ENCODE measurements at regions not wholly inside any gene's neighbourhood (a gene's known extent, or its start where the extent isn't known, plus 50 kb on each side); places are given as distances from the start of the nearest gene placed in this dataset.

DNA sequence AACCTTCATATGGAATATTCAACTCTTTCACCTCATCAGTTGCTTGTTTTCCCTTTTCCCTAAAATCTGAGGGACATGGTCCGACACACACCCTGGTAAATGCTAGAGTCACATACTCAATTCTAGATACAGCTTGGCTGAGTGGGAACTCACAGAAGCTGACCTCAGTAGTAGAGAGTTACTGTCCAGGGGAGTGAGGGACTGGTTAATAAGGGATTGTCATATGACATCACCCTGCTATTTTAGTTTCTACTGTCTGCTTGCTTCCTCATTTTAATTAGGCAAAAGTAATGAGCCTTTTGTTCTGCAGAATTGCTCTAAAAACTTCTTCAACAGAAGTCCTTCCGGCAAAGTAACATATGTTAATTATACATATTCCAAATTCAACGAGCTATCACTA is 244.5 kb downstream of the ZIC4 start:
- TF ChIP-seq, protein P1, sequence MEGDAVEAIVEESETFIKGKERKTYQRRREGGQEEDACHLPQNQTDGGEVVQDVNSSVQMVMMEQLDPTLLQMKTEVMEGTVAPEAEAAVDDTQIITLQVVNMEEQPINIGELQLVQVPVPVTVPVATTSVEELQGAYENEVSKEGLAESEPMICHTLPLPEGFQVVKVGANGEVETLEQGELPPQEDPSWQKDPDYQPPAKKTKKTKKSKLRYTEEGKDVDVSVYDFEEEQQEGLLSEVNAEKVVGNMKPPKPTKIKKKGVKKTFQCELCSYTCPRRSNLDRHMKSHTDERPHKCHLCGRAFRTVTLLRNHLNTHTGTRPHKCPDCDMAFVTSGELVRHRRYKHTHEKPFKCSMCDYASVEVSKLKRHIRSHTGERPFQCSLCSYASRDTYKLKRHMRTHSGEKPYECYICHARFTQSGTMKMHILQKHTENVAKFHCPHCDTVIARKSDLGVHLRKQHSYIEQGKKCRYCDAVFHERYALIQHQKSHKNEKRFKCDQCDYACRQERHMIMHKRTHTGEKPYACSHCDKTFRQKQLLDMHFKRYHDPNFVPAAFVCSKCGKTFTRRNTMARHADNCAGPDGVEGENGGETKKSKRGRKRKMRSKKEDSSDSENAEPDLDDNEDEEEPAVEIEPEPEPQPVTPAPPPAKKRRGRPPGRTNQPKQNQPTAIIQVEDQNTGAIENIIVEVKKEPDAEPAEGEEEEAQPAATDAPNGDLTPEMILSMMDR (conservative IDR thresholded peaks at IDR 0.05; ENCODE audit: low read length) = no peak
- no peak for TF ChIP-seq EZH2phosphoT487 (IDR thresholded peaks at IDR 0.05; ENCODE audit: borderline replicate concordance, low read depth, low read length)

All from OCI-LY7 (cell line).